CD4-positive, alpha-beta T cell treated with Interleukin-17A for 1 hour (primary cell): ENCODE measurements at regions not wholly inside any gene's neighbourhood (a gene's known extent, or its start where the extent isn't known, plus 50 kb on each side); places are given as distances from the start of the nearest gene placed in this dataset.
"Not testable (repeated sequence)": the region's sequence is repeated elsewhere in the genome, so short reads cannot be mapped to it uniquely, and the experiment has no call there.

Experiments used
- DNase-seq: peaks from one replicate; pipeline ENCODE4 v3.0.0-alpha.2; 2020

DNA sequence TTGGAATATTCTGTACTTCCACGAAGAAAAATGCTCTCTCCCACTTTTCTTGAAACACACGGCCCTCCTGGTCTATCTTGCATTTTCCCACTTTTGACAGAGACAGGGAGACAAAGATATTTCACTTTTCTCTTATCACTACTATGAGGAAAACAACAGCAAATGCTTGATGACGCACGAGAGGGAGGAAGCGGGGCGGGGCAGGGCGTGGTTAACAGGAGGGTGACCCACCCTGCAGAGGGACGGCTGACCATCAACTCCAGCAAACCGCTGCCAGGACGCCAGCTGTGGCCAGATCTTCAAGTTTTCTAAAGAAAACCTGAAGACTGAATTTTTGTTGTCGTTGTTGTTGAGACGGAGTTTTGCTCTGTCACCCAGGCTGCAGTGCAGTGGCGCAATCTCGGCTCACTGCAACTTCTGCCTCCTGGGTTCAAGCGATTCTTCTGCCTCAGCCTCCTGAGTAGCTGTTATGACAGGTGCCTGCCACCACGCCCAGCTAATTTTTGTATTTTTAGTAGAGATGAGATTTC lies 63.8 kb downstream of the NSUN5 start:
- not testable (repeated sequence) for DNase-seq

DNA sequence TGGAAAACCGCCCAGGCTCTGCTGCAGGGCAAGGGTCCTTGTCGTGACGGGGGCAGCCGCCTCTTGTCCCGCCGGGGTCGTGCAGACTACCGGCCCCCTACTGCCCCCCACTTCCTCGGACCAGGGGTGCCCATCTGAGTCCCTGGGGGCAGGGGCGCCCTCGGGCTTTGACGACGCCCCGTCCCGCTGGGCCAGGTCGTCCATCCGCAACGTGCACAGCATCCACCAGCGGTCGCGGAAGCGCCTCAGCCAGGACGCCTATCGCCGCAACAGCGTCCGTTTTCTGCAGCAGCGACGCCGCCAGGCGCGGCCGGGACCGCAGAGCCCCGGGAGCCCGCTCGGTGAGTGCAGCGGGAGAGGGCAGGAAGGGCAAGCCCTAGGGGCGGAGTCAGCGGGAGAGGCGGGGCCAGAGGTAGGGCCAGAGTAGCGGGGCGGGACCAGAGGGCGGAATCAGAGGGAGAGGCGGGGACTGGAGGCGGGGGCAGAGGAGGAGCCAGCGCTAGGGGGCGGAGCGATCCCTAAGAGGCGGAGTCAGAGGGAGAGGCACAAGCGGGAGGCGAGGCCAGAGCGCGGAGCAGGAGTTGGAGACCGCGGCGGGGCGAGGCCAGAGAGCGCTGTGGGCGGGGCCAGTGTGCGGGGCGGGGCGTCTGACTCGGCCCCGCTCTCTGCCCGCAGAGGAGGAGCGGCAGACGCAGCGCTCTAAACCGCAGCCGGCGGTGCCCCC lies 73.5 kb downstream of the NSUN5 start:
- peak; percentile 94 for DNase-seq

DNA sequence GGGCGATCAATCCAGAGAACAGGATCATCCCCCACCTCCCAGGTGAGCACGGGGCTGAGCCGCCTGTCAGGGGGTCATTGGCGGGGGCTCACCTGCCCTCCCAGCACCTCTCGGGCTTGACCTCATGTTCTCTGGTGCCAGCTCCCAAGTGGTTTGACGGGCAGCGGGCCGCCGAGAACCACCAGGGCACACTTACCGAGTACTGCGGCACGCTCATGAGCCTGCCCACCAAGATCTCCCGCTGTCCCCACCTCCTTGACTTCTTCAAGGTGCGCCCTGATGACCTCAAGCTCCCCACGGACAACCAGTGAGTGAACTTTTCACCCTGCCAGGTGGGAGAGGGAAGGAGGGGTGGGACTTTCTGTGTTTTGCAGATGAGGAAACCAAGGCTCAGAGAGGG lies 82.9 kb downstream of the NSUN5 start:
- DNase-seq: not testable (repeated sequence)

DNA sequence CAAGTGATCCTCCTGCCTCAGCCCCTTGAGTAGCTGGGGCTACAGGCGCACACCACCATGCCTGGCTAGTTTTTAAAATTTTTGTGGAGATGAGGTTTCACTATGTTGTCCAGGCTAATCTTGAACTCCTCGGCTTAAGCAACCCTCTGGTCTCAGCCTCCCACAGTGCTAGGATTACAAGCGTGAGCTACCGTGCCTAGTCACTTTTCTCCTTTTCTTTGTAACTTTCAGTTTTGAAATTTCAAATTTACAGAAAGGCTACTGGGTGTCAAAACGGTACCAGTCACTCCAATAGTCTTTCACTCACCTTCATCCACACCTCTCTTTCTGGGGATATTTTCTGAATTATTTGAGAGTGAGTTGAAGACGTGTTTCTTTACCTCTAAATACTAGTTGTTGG lies 86.9 kb downstream of the NSUN5 start:
- DNase-seq: not testable (repeated sequence)

DNA sequence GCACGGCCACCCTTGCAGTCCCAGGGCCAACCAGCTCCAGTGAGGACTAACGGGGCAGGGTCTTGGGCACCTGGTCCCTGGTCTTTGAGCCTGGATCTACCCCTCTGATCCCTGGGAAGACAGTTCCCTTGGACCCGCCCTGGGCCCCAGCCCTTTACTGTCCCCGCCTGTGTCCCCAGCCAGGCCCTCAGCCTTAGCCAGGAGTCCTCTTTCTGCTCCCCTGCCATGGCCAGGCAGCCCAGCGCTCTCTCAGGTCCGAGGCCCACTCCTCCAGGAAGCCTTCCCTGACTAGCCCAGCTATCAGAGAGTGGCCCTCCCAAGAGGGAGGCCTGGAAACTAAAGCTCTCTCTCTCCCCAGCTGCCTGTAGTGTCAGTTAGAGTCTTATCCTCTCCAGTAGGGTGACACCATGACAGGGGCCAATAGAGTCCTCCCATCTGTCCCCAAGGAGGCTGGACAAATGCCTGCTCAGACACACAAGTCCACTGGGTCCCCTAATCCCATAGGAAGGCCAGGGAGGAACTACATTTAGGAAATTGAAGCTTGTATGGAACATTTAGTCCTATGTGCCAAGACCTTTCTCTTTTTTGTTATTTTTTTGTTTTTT lies 87.8 kb downstream of the NSUN5 start:
- DNase-seq: not testable (repeated sequence)

DNA sequence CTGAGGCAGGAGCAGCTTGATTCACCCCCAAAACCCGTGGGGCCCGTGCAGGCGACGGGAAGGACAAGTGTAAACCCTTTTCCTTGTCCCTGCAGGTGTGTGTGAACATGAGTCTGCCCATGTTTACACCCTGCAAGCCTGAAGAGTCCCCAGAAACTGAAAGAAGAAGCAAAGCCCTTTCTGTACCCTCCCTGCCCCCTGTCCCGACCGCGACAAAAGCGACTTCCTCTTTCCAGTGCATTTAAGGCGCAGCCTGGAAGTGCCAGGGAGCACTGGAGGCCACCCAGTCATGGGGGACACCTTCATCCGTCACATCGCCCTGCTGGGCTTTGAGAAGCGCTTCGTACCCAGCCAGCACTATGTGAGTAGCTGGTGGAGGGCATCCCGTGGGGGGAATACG lies 88.3 kb downstream of the NSUN5 start:
- not testable (repeated sequence) for DNase-seq

DNA sequence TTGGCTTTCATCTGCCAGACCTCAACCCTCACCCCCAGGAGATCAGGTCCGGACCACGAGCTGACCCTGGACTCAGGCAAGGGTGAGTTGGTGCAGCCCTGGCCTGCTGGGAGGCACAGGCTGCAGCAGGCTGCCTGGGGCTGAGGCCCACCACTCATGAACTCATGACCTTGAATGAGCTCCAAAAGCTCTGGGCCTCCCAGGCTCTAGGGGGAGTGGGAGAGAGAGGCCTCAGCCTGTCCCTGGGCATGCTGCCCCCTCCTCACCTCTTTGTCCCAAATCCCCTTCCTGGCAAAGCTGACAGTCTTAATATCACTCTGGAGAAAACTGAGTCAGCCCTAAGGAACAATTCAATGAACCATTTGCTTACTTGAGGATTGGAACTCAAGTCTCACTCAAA lies 89.8 kb downstream of the NSUN5 start:
- not testable (repeated sequence) for DNase-seq

DNA sequence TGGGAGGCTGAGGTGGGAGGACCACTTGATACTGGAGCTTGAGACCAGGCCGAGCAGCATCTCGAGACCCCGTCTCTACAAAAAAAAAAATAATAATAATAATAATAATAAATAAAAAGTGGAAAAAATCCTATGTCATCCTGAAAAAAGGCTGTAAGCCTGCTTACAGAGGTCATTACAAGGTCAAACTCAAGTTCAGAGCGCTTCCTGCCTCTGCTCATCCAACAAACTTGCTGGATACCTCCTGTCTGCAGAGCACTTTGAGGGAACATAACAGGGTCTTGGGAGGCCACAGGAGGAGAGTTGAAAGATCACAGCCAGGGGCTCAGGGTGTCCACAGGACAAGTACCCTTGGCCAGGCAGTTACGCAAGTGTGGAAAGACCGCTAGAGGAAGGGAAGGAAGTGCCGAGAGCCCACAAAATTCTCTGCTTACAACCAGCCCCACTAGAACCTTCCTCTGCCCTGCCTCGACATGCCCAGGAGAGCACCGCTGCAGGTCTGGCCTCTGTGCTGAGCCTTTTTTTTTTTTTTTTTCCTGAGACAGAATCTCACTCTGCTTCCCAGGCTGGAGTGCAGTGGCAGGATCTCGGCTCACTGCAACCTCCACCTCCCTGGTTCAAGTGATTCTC lies 92.5 kb downstream of the NSUN5 start:
- DNase-seq: not testable (repeated sequence)

DNA sequence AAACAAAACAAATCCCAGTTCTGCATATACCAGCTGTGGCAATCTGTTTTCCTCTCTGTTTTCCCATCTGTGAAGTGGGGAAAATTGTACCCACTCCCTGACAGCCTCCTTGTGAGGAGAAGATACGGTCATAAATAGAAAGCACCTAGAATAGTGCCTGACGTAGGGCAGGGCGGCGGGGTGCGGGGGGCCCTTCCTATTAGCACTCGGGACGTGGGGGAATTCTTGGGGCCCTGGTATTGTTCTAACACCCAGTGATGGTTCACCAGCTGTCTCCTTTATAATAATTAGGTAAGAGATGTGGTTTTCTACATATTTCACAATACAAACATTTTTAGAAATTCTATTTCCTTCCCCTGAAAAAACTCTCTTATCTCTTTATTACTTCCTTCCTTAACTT lies 93.4 kb downstream of the NSUN5 start:
- not testable (repeated sequence) for DNase-seq

DNA sequence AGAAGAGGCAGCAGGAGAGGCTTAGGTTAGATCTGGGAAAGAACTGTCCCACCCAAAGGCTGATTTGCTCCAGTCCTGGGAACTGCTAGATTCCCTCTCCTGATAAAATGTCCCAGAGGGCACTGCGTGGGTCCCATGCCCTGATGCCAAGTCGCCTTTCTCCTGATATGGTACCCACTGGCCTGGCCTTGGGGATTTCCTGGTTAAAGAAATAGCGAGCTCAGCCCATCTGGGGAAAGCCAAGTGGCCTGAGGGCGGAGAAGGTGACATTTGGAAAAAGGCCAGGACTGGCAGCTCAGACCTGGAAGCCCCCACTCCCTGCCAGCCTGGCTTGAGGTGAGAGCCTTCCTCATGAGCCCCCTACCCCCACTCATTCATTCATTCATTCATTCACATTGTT lies 94.2 kb downstream of the NSUN5 start:
- DNase-seq: not testable (repeated sequence)

DNA sequence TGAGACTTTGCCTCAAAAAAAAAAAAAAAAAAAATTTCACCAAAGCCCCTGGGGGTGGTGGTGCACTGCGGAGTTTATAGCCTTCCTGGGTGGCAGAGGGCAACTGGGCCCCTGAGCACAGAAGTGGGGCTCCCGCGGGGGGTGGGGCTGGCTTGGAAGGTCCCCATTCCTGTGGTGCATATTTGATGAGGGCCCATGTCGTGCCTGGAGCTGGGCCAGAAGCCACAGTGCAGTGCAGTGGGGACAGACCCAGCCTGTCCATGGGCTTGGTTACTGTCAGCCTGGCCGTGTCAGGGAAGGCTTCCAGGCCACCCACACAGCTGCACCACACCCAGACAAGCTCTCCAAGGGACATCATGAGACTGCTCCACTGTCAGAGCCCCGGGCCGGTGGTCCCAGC lies 95.5 kb downstream of the NSUN5 start:
- not testable (repeated sequence) for DNase-seq

DNA sequence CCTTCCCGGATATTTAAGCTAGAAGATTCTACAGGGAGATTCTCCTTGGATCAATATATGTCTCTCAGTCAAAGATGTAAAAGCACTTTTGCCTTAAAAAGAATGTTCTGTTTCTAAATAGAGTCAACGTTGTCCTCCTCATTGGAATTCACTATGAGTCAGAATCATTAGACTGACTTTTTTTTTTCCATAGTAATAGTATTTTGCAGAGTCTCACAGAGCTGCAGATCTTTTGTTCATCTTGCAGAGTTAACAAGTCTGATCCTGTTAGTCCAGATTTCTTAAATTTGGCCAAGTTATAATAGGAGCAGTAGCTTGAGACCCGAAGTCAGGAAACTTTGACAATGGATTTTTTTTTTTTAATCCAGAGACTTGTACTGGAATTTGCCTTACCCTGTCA lies 103.0 kb downstream of the NSUN5 start:
- DNase-seq: not testable (repeated sequence)

DNA sequence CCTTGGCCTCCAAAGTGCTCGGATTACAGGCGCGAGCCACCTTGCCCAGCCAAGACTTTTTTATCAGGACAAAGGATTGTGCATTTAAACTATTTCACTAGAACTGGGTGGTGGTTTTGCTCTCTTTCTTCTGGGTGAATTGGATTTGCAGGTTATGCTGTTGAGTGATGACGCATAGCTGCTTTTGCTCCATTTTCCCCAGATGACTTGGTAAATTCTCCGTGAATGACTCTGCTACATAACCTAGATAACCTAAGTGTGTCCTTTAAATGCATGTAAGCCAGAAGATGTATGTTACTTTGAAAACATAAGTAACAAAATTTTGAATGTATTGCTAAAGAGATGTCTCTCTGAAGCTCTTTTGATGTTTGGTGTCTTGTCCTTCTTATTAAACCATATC lies 103.7 kb downstream of the NSUN5 start:
- DNase-seq: not testable (repeated sequence)

DNA sequence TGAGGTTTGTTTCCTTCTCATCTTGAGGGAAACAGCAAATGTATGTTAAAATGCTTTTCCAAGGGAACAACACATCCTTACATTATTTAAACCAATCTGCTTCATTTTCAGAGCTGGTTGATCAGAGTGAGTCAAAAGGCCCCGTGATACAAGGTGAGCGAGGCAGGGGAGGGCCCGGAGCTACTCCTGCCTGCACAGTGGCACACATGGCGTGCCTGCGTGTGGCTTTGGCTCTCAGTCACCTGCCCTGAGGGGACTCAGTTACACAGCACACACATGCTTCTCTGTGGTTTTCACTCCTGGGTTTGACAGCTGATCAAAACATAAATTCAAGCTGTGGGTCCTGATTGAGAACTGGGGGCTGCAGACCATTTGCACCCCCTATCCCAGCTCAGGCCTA lies 105.3 kb downstream of the NSUN5 start:
- DNase-seq: not testable (repeated sequence)

DNA sequence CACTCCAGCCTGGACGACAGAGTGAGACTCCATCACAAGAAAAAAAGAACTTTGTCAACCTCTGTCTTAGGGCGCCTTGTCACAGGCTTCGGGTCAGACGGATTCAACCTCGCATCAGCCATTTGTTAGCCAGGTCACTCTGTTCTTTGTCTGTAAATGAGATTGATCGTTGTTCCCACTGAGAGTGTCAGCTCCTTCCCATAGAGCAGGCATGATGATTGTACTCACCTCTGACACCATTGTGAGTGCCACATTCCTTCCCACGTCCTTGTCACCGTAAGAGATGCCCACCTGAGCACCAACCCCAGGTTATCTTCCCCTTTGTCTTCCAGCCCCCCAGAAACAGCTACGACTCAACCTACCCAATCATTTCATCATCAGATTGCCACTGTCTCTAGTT lies 107.4 kb downstream of the NSUN5 start:
- DNase-seq: not testable (repeated sequence)

DNA sequence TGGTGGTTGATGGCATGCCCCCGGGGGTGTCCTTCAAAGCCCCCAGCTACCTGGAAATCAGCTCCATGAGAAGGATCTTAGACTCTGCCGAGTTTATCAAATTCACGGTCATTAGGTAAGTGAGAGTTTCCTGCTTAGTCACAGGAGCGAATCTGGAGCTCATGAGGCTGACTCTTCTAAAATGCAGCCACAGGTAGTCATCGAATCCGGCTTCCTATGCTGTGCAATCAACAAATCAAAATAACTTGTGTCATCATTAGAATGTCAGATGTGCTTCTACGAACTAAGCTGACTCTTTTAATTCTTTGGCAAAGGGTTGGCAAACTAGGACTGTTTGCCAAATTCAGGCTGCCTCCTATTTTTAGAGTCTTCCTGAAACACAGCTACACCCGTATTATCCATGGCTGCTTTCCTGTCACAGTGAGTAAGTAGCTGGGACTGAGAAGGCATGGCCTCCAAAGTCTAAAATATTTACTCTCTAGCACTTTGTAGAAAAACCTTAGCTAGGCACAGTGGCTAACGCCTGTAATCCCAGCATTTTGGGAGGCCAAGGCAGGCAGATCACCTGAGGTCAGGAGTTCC lies 108.0 kb downstream of the NSUN5 start:
- not testable (repeated sequence) for DNase-seq

DNA sequence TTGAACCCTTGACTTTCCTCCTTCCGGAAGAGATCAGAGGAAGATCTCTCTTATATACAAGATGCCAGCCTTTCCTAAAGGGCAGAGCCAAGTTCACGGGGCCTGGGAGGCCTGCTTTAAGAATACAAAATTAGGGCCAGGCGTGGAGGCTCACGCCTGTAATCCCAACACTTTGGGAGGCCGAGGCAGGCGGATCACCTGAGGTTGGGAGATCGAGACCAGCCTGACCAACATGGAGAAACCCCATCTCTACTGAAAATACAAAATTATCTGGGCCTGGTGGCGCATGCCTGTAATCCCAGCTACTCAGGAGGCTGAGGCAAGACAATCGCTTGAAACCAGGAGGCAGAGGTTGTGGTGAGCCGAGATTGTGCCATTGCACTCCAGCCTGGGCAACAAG lies 108.2 kb upstream of the SPDYE9 start:
- not testable (repeated sequence) for DNase-seq

DNA sequence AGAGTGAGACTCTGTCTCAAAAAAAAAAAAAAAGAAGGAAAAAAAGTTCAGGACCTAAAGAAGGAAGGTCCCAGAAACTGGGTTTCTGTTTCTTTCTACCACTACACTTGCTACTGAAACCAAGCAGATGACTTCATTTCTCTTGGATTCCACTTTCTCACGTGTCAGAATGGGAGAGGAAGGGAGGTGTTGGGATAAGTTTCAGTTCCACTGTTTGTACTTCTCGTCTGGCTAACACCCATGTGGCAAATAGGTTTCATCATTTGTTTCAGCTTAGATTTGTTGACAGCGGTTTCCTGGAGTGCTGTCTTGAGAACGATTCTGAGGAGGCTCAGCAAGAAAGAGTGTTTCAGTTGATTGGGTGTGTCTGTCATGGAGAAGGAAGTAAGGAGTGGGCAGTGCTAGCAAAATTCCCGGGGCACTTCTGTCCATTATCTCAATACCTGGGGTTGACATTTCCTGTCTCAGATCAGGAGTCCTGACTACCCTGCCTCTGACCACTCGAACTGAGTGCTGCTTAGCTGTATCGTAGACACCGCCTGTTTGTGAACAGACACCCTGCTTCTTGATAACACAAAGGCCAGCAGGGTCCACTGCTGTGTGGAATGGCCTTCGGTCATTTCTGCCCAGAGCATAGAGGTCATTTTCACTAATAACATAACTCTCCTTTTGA lies 104.8 kb upstream of the SPDYE9 start:
- DNase-seq: not testable (repeated sequence)

DNA sequence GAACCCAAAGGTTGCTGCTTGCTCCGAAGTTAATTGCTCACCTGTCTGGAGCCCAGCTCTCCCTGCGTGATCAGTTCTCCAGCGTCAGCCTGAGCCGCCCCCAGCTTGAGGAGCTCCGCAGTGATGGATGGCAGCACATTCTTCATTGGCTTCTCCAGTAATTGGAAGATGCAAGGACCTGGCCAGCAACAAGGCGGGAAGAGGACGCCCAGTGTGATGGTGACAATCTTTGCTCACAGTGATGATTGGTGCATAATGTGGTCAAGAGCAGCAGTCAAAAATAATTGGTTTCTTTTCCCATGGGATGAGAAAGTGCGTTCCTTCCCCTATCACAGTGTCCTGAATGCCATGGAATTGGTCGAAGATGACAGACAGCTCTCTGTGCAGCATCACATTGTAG lies 102.4 kb upstream of the SPDYE9 start:
- DNase-seq: not testable (repeated sequence)

DNA sequence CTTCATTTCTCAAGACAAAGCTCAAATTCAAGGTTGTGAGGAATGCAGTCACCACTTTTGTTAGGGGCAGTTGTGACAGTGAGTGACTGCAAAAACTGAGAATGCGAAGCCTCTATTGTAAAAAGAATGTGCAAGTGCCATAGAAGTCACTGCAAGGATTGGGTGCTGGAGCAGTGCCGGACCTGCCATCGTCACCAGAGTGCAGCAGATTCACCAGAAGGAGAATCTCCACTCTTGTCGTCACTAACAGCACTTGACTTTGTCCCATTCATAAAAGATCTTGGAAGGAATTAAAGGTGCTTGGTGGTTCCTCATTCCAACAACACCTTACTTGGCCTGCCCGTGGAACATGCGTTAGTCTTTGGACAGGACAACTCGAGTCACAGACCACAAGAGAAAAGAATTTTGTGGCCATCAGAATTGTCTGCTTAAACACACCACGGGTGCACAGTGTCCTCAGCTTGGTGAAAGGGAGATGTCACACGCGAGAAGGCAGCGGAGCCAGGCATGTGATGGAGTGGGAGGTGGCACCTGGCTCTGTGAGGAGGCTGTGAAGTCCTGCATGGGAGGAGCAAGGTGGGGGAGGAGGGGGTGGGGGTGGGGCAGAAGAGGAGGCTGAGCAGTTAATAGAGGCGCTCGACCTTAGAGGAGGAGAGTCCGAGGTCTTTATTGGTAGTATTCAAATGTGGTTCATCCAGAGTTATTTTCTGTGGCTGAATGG lies 100.9 kb upstream of the SPDYE9 start:
- not testable (repeated sequence) for DNase-seq

DNA sequence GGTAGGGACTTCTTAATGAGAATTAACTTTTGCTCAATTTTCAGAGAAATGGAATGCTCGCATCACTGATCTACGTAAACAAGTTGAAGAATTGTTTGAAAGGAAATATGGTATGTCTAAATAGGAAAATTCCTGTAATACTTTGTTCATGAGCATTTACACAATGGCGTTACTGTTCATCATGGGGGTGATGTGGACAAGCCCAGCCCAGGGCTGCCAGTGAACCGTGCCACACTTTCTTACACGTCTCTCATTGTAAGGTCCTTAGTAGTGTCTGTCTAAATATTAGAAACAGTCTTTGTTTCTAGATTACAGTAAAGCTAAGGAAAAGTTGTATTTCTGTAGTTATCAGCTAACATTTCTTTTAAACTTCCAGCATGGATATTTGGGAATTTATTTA lies 91.0 kb upstream of the SPDYE9 start:
- not testable (repeated sequence) for DNase-seq

DNA sequence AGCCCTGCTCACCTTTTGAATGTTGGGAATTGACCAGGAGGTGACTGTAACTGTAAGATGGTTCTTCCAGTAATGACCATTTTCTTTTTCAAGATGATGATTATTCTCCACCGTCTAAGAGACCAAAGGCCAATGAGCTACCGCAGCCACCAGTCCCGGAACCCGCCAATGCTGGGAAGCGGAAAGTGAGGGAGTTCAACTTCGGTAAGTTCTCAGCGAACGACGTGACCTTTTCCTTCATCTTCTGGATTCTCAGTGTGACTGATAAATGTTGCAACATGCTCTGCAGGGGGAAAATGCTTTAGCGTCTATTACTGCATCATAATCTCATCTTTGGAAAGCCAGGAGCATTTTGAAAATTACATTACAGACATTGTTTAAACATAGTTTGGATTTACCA lies 89.5 kb upstream of the SPDYE9 start:
- DNase-seq: not testable (repeated sequence)
